GM18511 (cell line): ENCODE measurements at regions not wholly inside any gene's neighbourhood (a gene's known extent, or its start where the extent isn't known, plus 50 kb on each side); places are given as distances from the start of the nearest gene placed in this dataset.
"Not testable (repeated sequence)": the region's sequence is repeated elsewhere in the genome, so short reads cannot be mapped to it uniquely, and the experiment has no call there.

ENCODE experiments used
- ATAC-seq: cut with Tn5 transposase; IDR thresholded peaks from one replicate; pipeline ENCODE4 v1.9.1; 2021; ENCODE audit warnings: mild to moderate bottlenecking, moderate library complexity; ENCODE audit not compliant: unreplicated experiment

- no peak for ATAC-seq
Observed at GRCh38 chr13:24931450-24932251, 164.3 kb upstream of the PABPC3 start.

- ATAC-seq = not testable (repeated sequence)
Observed at GRCh38 chr13:24933106-24934023, 162.6 kb upstream of the PABPC3 start.

- not testable (repeated sequence) for ATAC-seq
Observed at GRCh38 chr13:24934024-24934385, 161.9 kb upstream of the PABPC3 start.

GRCh38 chr13:24938966-24939365, 157.0 kb upstream of the PABPC3 start:
- ATAC-seq = no peak

GRCh38 chr13:24941023-24941713, 154.8 kb upstream of the PABPC3 start:
- ATAC-seq = not testable (repeated sequence)

- ATAC-seq = no peak
Observed at GRCh38 chr13:24943136-24943535, 152.8 kb upstream of the PABPC3 start.

- ATAC-seq = not testable (repeated sequence)
Observed at GRCh38 chr13:24944073-24944472, 151.9 kb upstream of the PABPC3 start.

- not testable (repeated sequence) for ATAC-seq
Observed at GRCh38 chr13:24948977-24949376, 147.0 kb upstream of the PABPC3 start.

GRCh38 chr13:24950611-24951010, 145.3 kb upstream of the PABPC3 start:
- not testable (repeated sequence) for ATAC-seq

GRCh38 chr13:24967970-24968369, 128.0 kb upstream of the PABPC3 start:
- ATAC-seq = not testable (repeated sequence)

GRCh38 chr13:24968416-24968815, 127.5 kb upstream of the PABPC3 start:
- not testable (repeated sequence) for ATAC-seq

- ATAC-seq = not testable (repeated sequence)
Observed at GRCh38 chr13:24973102-24973501, 122.8 kb upstream of the PABPC3 start.

GRCh38 chr13:24981181-24981803, 114.6 kb upstream of the PABPC3 start:
- not testable (repeated sequence) for ATAC-seq

GRCh38 chr13:24982333-24982999, 113.5 kb upstream of the PABPC3 start:
- ATAC-seq = no peak

GRCh38 chr13:24983094-24983493, 112.8 kb upstream of the PABPC3 start:
- ATAC-seq = no peak

- no peak for ATAC-seq
Observed at GRCh38 chr13:24984134-24984533, 111.8 kb upstream of the PABPC3 start.

- no peak for ATAC-seq
Observed at GRCh38 chr13:24985107-24985506, 110.8 kb upstream of the PABPC3 start.

- ATAC-seq = no peak
Observed at GRCh38 chr13:24985896-24986295, 110.0 kb upstream of the PABPC3 start.

- ATAC-seq = no peak
Observed at GRCh38 chr13:24986826-24987225, 109.1 kb upstream of the PABPC3 start.

GRCh38 chr13:24989959-24990358, 106.0 kb upstream of the PABPC3 start:
- not testable (repeated sequence) for ATAC-seq
